GM19023 (cell line): ENCODE measurements at regions not wholly inside any gene's neighbourhood (a gene's known extent, or its start where the extent isn't known, plus 50 kb on each side); places are given as distances from the start of the nearest gene placed in this dataset.

Source experiments
- ATAC-seq: cut with Tn5 transposase; IDR thresholded peaks from one replicate; pipeline ENCODE4 v1.9.1; 2021; ENCODE audit warnings: mild to moderate bottlenecking, moderate library complexity; ENCODE audit not compliant: unreplicated experiment

GRCh38 chr20:16220826-16221225, 352.4 kb downstream of the KIF16B start:
- no peak for ATAC-seq

- ATAC-seq: no peak
These were observed 354.1 kb downstream of the KIF16B start for GRCh38 chr20:16219182-16219581.

- ATAC-seq: no peak
These were observed 356.4 kb downstream of the KIF16B start for GRCh38 chr20:16216914-16217230.

GRCh38 chr20:16216227-16216913, 356.9 kb downstream of the KIF16B start:
- ATAC-seq: no peak

- ATAC-seq: no peak
These were observed 358.2 kb downstream of the KIF16B start for GRCh38 chr20:16215041-16215440.

GRCh38 chr20:16212790-16213189, 360.5 kb downstream of the KIF16B start:
- no peak for ATAC-seq

- no peak for ATAC-seq
These were observed 363.3 kb downstream of the KIF16B start for GRCh38 chr20:16209951-16210361.

- no peak for ATAC-seq
These were observed 363.9 kb downstream of the KIF16B start for GRCh38 chr20:16209357-16209756.

- ATAC-seq: no peak
These were observed 364.8 kb downstream of the KIF16B start for GRCh38 chr20:16208443-16208842.

GRCh38 chr20:16206817-16207216, 366.4 kb downstream of the KIF16B start:
- no peak for ATAC-seq

GRCh38 chr20:16205507-16205906, 367.7 kb downstream of the KIF16B start:
- no peak for ATAC-seq

- ATAC-seq: no peak
These were observed 370.2 kb downstream of the KIF16B start for GRCh38 chr20:16203096-16203495.

GRCh38 chr20:16201191-16201590, 372.1 kb downstream of the KIF16B start:
- no peak for ATAC-seq

GRCh38 chr20:16197696-16198095, 375.6 kb downstream of the KIF16B start:
- no peak for ATAC-seq

GRCh38 chr20:16195671-16196070, 377.6 kb downstream of the KIF16B start:
- no peak for ATAC-seq

GRCh38 chr20:16194617-16195360, 378.5 kb downstream of the KIF16B start:
- ATAC-seq: no peak

- ATAC-seq: no peak
These were observed 381.8 kb downstream of the KIF16B start for GRCh38 chr20:16191496-16191895.

- no peak for ATAC-seq
These were observed 383.9 kb downstream of the KIF16B start for GRCh38 chr20:16189371-16189770.

- no peak for ATAC-seq
These were observed 385.2 kb downstream of the KIF16B start for GRCh38 chr20:16187956-16188616.

GRCh38 chr20:16179919-16180318, 393.3 kb downstream of the KIF16B start:
- ATAC-seq: no peak

- ATAC-seq: no peak
These were observed 393.9 kb downstream of the KIF16B start for GRCh38 chr20:16179371-16179770.

GRCh38 chr20:16178546-16179135, 394.6 kb downstream of the KIF16B start:
- ATAC-seq: no peak
